Caco-2 (cell line): ENCODE measurements at regions not wholly inside any gene's neighbourhood (a gene's known extent, or its start where the extent isn't known, plus 50 kb on each side); places are given as distances from the start of the nearest gene placed in this dataset.

Experiments used
- BruUV-seq: library from RNA; stranded (reverse); fragments of 400-500 nt; replicated peaks from 2 replicates; lab custom pipeline; 2021; lab: Mats Ljungman, UMichigan
- CTCF ChIA-PET: fragments of 300-600 bp; sonication (Branson Sonifier 250); formaldehyde crosslinking; loops from one replicate; lab custom pipeline; 2022; ENCODE audit warnings: antibody characterized with exemption; lab: Charles Lee
- POLR2A ChIA-PET: fragments of 300-600 bp; sonication (Branson Sonifier 250); formaldehyde crosslinking; loops from one replicate; lab custom pipeline; 2022; ENCODE audit warnings: antibody characterized with exemption; lab: Charles Lee
- DNase-seq, 2 experiments: peaks; one replicate each; pipeline versions ENCODE4 v3.0.0 to v3.0.0-alpha.2; 2020 to 2022
- H3K27me3 ChIP-seq: replicated peaks from 2 replicates; pipeline ENCODE4 v1.6.0; 2011; ENCODE audit warnings: low read length; ENCODE audit not compliant: control insufficient read depth, insufficient read depth
- H3K36me3 ChIP-seq: 2 replicates; pipeline ENCODE4 v1.5.1; 2011; ENCODE audit warnings: low read length; ENCODE audit not compliant: control insufficient read depth, insufficient read depth
- H3K4me1 ChIP-seq: fragments of 250-450 bp; sonication (Bioruptor Pico); 2 replicates; pipeline ENCODE4 v1.5.1; 2020; ENCODE audit warnings: mild to moderate bottlenecking
- H3K4me3 ChIP-seq: 2 replicates; pipeline ENCODE4 v1.5.1; 2011; ENCODE audit warnings: low read depth, mild to moderate bottlenecking, control low read depth, low read length
- H3K9me3 ChIP-seq: fragments of 250-450 bp; sonication (Bioruptor Pico); 2 replicates; pipeline ENCODE4 v1.5.1; 2020; ENCODE audit warnings: mild to moderate bottlenecking, moderate library complexity
- H3K27ac Mint-ChIP-seq: one replicate; pipeline ENCODE4 v1.8.0; 2022; ENCODE audit warnings: mixed read lengths; ENCODE audit not compliant: unreplicated experiment
- H3K27me3 Mint-ChIP-seq: one replicate; pipeline ENCODE4 v1.8.0; 2022; ENCODE audit warnings: mixed read lengths; ENCODE audit not compliant: insufficient read depth, unreplicated experiment
- H3K36me3 Mint-ChIP-seq: one replicate; pipeline ENCODE4 v1.8.0; 2022; ENCODE audit warnings: mild to moderate bottlenecking, mixed read lengths; ENCODE audit not compliant: insufficient read depth, unreplicated experiment
- H3K4me1 Mint-ChIP-seq: one replicate; pipeline ENCODE4 v1.8.0; 2022; ENCODE audit warnings: low read depth, mixed read lengths; ENCODE audit not compliant: unreplicated experiment
- H3K4me3 Mint-ChIP-seq: one replicate; pipeline ENCODE4 v1.8.0; 2022; ENCODE audit warnings: mild to moderate bottlenecking, moderate library complexity, mixed read lengths; ENCODE audit not compliant: unreplicated experiment
- H3K9me3 Mint-ChIP-seq: one replicate; pipeline ENCODE4 v1.8.0; 2022; ENCODE audit warnings: mixed read lengths; ENCODE audit not compliant: unreplicated experiment
- CTCF ChIP-seq, 2 experiments: fragments of 200-600 bp in 1 of 2; IDR thresholded peaks; 1 replicate in 1 of 2; 2 replicates in 1 of 2; pipeline versions ENCODE4 v1.5.1 to v1.8.0; 2011 to 2022; ENCODE audit warnings: antibody characterized with exemption in 1 of 2, control low read depth in 1 of 2, inconsistent platforms in 1 of 2, low read depth in 1 of 2, low read length in 1 of 2, mild to moderate bottlenecking in 1 of 2, moderate library complexity in 1 of 2; ENCODE audit not compliant: insufficient read depth in 1 of 2, severe bottlenecking in 1 of 2, unreplicated experiment in 1 of 2
- intact Hi-C: fragments of 100-400 bp; cut with micrococcal nuclease; formaldehyde crosslinking; loops from one replicate; pipeline ENCODE4 v1.10.0; 2022; ENCODE audit not compliant: unreplicated experiment

- Mint-ChIP-seq H3K27me3 (peaks cover 11% of the 10 kb centered on the region), H3K27ac (no peak overlapping the region), H3K4me1 (no peaks in the 10 kb centered on the region), H3K4me3 (no peak overlapping the region), H3K9me3 (peaks cover 36% of the 10 kb centered on the region), H3K36me3 (no peaks in the 10 kb centered on the region)
- BruUV-seq, result no TSS peak
- intact Hi-C loops, result no loop called here
- POLR2A ChIA-PET, result no interaction called here
- Histone ChIP-seq H3K36me3 (no peaks in the 10 kb centered on the region), H3K4me1 (no peaks in the 10 kb centered on the region), H3K27me3 (no peaks in the 10 kb centered on the region; the same call in 1 of the 2 replicates), H3K9me3 (peaks cover 8% of the 10 kb centered on the region; the same call in 1 of the 2 replicates), H3K4me3 (no peak overlapping the region)
- TF ChIP-seq CTCF (IDR thresholded peaks at IDR 0.05; ENCODE audit: insufficient read depth in 1 of 2, low read depth in 1 of 2, low read length in 1 of 2, severe bottlenecking in 1 of 2, unreplicated experiment in 1 of 2), result no peak
- CTCF ChIA-PET, result no interaction called here
- no peak for DNase-seq
Observed at GRCh38 chr17:77668518-77668917, 290.0 kb upstream of the TNRC6C start.

- Histone ChIP-seq H3K4me3 (no peak overlapping the region), H3K9me3 (0 out of 2 replicates have a peak, but pooled peaks cover 8% of the 10 kb centered on the region), H3K4me1 (no peaks in the 10 kb centered on the region), H3K27me3 (no peaks in the 10 kb centered on the region; the same call in 1 of the 2 replicates), H3K36me3 (no peaks in the 10 kb centered on the region)
- H3K27ac Mint-ChIP-seq, result no peak overlapping the region
- peaks cover 19% of the 10 kb centered on the region for H3K27me3 Mint-ChIP-seq
- peaks cover 42% of the 10 kb centered on the region for H3K9me3 Mint-ChIP-seq
- no TSS peak for BruUV-seq
- ChIA-PET CTCF (no interaction called here), POLR2A (no interaction called here)
- no peak for DNase-seq
- no peaks in the 10 kb centered on the region for H3K36me3 Mint-ChIP-seq
- H3K4me1 Mint-ChIP-seq, result no peaks in the 10 kb centered on the region
- no peak overlapping the region for H3K4me3 Mint-ChIP-seq
- intact Hi-C loops, result no loop called here
- TF ChIP-seq CTCF (IDR thresholded peaks at IDR 0.05; ENCODE audit: insufficient read depth in 1 of 2, low read depth in 1 of 2, low read length in 1 of 2, severe bottlenecking in 1 of 2, unreplicated experiment in 1 of 2), result no peak
Observed at GRCh38 chr17:77670173-77670572, 288.3 kb upstream of the TNRC6C start.

GRCh38 chr17:77674358-77674757 is 284.1 kb upstream of the TNRC6C start:
- Mint-ChIP-seq H3K27me3 (peaks cover 45% of the 10 kb centered on the region), H3K4me1 (peaks cover 9% of the 10 kb centered on the region), H3K9me3 (peaks cover 19% of the 10 kb centered on the region), H3K36me3 (peaks cover 8% of the 10 kb centered on the region), H3K4me3 (no peak overlapping the region), H3K27ac (no peak overlapping the region)
- ChIA-PET POLR2A (no interaction called here), CTCF (no interaction called here)
- Histone ChIP-seq H3K27me3 (no peaks in the 10 kb centered on the region; the same call in 1 of the 2 replicates), H3K4me3 (no peak overlapping the region), H3K36me3 (no peaks in the 10 kb centered on the region), H3K4me1 (no peaks in the 10 kb centered on the region), H3K9me3 (0 out of 2 replicates have a peak, but pooled peaks cover 4% of the 10 kb centered on the region)
- no peak for DNase-seq
- no TSS peak for BruUV-seq
- TF ChIP-seq CTCF (IDR thresholded peaks at IDR 0.05; ENCODE audit: insufficient read depth in 1 of 2, low read depth in 1 of 2, low read length in 1 of 2, severe bottlenecking in 1 of 2, unreplicated experiment in 1 of 2), result no peak
- intact Hi-C loops, result no loop called here
